ENCODE measurements at regions not wholly inside any gene's neighbourhood (a gene's known extent, or its start where the extent isn't known, plus 50 kb on each side); places are given as distances from the start of the nearest gene placed in this dataset.

- TF ChIP-seq EZH2 (IDR thresholded peaks at IDR 0.05; ENCODE audit: insufficient read depth, poor library complexity, severe bottlenecking): no peak
- no peak for TF ChIP-seq EZH2phosphoT487 (IDR thresholded peaks at IDR 0.05; ENCODE audit: insufficient read depth, low read depth)
These were observed 1043.0 kb downstream of the TBC1D22A start for GRCh38 chr22:47805394-47805935.
